ENCODE measurements at regions not wholly inside any gene's neighbourhood (a gene's known extent, or its start where the extent isn't known, plus 50 kb on each side); places are given as distances from the start of the nearest gene placed in this dataset.

DNA sequence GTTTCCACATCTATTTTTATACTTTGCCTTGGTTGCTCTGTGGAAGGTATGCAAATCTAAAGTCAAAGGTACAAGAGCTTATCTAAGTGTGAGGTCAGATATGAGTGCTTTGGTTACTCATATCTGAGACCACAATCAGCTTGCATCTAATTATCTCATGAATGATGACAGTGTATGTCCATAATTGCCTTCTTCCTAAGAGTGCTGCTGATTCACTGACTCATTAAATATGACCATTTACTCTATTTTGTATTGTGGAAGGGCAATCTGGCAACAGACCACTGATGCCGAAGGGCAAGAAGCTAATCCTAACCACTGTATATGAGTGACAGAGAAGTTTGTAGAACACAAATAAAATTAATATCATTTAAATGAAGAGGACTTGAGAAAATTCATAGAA is 1190.2 kb upstream of the AGA start:
- no peaks in the 10 kb centered on the region for H3K36me3 Mint-ChIP-seq (ENCODE audit: low read depth)
- no peaks in the 10 kb centered on the region for H3K27me3 Mint-ChIP-seq
- no peaks in the 10 kb centered on the region for H3K4me1 Mint-ChIP-seq
- peaks cover 3% of the 10 kb centered on the region for H3K9me3 Mint-ChIP-seq
- no peak overlapping the region for H3K4me3 Mint-ChIP-seq
- H3K27ac Mint-ChIP-seq: no peak overlapping the region
- no peak for ATAC-seq (replicated peaks)

DNA sequence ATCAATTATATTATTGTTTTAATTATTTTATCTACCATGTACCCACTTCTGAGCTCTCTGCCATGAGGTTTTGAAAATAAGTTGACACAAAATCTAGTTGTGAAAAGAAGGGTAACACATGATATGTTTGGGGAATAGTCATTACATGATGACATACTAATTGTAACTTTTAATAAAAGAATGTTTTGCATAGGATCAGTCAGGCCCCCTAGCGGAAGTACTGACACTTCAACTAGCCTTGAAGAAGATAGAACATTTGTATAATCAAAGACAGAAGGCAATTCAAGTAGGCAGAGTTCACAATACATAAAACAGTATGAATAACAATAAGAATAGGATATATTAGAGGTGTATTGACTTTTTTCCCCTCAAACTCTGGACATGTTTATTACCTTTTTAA is 1191.0 kb upstream of the AGA start:
- H3K9me3 Mint-ChIP-seq: peaks cover 6% of the 10 kb centered on the region
- H3K36me3 Mint-ChIP-seq (ENCODE audit: low read depth): no peaks in the 10 kb centered on the region
- H3K27me3 Mint-ChIP-seq: no peaks in the 10 kb centered on the region
- ATAC-seq (replicated peaks): no peak
- H3K4me1 Mint-ChIP-seq: no peaks in the 10 kb centered on the region
- no peak overlapping the region for H3K4me3 Mint-ChIP-seq
- no peak overlapping the region for H3K27ac Mint-ChIP-seq

DNA sequence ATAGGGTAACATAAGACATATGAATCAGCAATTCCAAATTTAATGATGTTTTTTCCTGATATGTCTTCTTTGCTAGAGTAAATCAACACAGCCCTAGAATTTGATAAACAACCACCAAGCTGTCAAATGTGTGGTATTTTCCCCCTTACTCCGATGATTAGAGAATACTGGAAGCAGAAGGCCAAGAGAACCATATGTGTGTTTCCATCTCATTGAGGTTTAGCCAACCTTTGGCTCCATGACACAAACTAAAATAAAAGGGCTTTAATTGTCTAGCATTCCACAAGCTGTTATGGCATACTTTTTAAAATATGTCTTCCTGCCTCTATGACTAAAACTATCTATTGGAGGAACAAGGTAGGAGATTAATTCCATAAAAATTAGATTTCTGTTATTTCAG is 1222.4 kb upstream of the AGA start:
- Mint-ChIP-seq H3K36me3 (ENCODE audit: low read depth) (no peaks in the 10 kb centered on the region), H3K9me3 (peaks cover 7% of the 10 kb centered on the region), H3K4me1 (no peaks in the 10 kb centered on the region), H3K27me3 (no peaks in the 10 kb centered on the region), H3K27ac (no peak overlapping the region), H3K4me3 (no peak overlapping the region)
- no peak for ATAC-seq (replicated peaks)

DNA sequence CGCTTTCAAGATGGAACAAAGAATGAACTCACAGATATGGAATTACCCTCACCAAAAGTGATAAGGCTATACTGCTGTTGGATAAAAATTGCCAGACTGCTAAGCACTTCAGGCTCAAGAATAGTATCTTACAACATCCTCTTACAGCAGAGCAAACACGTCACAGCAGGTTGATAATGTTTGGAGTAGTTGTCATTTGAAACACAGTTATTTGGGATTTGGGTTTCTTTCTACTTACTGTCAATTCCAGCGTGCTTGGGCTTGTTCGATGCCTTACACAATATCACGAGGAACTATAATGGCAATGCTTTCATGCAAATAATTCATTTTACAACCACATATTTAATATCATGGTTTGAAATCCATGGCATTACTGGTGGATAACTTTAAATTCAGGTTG is 1223.7 kb upstream of the AGA start:
- ATAC-seq (replicated peaks): no peak
- Mint-ChIP-seq H3K27me3 (no peaks in the 10 kb centered on the region), H3K27ac (no peak overlapping the region), H3K4me3 (no peak overlapping the region), H3K4me1 (no peaks in the 10 kb centered on the region), H3K9me3 (peaks cover 11% of the 10 kb centered on the region), H3K36me3 (ENCODE audit: low read depth) (no peaks in the 10 kb centered on the region)

DNA sequence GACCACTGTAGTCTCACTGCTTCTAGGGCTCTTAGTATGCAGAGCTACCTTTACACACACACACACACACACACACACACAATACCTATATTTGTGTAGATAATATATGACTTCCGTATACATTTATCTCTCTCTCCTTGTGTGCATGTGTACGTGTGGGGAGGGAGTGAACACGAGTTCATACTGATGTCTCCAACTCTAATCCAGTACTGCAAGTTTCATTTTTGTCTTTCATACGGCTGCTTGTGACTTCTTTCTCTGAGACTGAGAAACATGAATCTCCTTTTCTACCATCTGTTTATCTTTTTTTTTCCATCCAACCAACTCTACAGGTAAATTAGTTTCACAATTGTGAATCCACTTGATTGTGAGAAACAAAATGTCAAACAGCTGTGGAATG is 1229.5 kb upstream of the AGA start:
- Mint-ChIP-seq H3K4me3 (no peak overlapping the region), H3K27me3 (no peaks in the 10 kb centered on the region), H3K4me1 (no peaks in the 10 kb centered on the region), H3K27ac (no peak overlapping the region), H3K9me3 (peaks cover 7% of the 10 kb centered on the region), H3K36me3 (ENCODE audit: low read depth) (no peaks in the 10 kb centered on the region)
- no peak for ATAC-seq (replicated peaks)

DNA sequence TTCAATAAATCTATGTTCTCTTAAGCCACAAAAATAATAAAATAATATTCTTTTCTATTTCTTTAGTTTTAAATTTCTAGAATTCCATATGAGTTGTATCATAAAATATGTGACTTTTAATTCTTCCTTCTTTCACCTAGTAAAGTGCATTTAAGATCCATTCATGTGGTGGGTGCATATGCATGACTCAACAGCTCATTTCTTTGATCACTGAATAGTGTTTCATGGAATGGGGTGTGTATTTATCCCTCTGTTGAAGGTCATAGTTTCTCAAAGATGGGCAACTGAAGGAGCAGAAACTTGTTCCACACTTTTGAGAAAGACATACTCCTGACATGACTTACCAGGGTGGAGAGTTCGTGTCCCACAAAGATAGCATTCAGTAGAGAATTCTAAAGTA is 1230.3 kb upstream of the AGA start:
- ATAC-seq (replicated peaks): no peak
- Mint-ChIP-seq H3K27me3 (no peaks in the 10 kb centered on the region), H3K9me3 (peaks cover 7% of the 10 kb centered on the region), H3K27ac (no peak overlapping the region), H3K4me1 (no peaks in the 10 kb centered on the region), H3K36me3 (ENCODE audit: low read depth) (no peaks in the 10 kb centered on the region), H3K4me3 (no peak overlapping the region)

DNA sequence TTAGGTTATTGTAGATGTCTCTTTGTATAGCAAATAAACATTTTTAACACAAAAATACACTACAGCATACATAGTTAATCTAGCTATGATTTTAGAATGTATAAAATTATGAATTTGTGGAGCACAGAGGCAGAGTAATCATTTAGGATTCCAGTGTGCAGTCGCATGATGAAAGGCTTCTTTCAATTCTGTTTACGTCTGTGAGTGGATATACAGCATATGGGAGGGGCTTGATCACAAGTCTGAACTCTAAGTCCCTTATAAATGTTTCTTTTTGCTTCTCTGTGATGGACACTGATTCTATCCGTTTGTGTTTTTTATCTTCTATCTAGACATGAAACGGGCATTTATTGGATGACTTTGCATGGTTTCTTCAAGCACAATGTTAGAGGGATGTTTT is 1239.6 kb upstream of the AGA start:
- Mint-ChIP-seq H3K36me3 (ENCODE audit: low read depth) (no peaks in the 10 kb centered on the region), H3K27ac (no peak overlapping the region), H3K9me3 (peaks cover 10% of the 10 kb centered on the region)

DNA sequence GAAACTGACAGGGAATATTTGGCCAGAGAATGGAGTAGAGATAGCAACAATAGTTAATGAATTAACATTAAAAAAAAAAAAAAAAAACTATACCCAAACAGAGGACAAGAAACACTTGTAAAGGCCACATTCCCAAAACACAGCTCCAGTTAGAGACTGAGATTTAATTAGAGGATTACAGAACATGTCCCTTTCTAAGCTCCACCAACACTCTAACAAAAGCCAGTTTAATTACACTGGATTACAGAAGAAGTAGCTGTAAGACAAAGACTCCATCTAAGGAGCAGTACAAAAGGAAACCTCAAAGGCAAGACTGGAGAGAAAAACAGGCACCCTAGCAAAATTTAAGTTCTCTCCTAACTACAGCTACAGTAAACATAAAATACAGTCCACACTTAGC is 1247.7 kb upstream of the AGA start:
- H3K4me1 Mint-ChIP-seq: no peaks in the 10 kb centered on the region
- ATAC-seq (replicated peaks): no peak
- no peaks in the 10 kb centered on the region for H3K36me3 Mint-ChIP-seq (ENCODE audit: low read depth)
- H3K27ac Mint-ChIP-seq: no peak overlapping the region
- H3K4me3 Mint-ChIP-seq: no peak overlapping the region
- H3K27me3 Mint-ChIP-seq: no peaks in the 10 kb centered on the region
- H3K9me3 Mint-ChIP-seq: peaks cover 16% of the 10 kb centered on the region

More for the DNA sequence above, 1239.6 kb upstream of the AGA start:
- Mint-ChIP-seq H3K27me3 (no peaks in the 10 kb centered on the region), H3K4me1 (no peaks in the 10 kb centered on the region), H3K4me3 (no peak overlapping the region)
- ATAC-seq (replicated peaks): no peak

DNA sequence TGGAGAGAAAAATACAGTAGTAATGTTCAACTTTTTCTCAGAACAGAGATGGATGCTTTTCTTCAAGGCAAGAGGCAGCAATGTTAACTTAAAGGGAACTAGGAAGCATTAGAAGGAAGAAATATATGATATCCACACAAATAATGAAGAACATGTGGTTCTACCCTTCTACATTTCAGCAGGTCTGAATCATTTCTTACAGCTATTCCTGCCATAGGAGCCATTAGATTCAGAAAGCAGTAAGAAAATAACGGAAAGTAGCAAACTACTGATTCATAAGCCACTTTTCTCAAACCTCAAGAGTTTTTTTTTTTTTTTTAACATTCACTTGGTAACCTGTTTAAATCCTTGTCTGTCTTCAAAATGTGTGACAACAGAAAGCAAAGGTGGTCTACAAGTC is 1251.6 kb upstream of the AGA start:
- no peak overlapping the region for H3K4me3 Mint-ChIP-seq
- no peaks in the 10 kb centered on the region for H3K27me3 Mint-ChIP-seq
- no peak overlapping the region for H3K27ac Mint-ChIP-seq
- H3K36me3 Mint-ChIP-seq (ENCODE audit: low read depth): no peaks in the 10 kb centered on the region
- no peaks in the 10 kb centered on the region for H3K4me1 Mint-ChIP-seq
- peaks cover 11% of the 10 kb centered on the region for H3K9me3 Mint-ChIP-seq
- no peak for ATAC-seq (replicated peaks)

DNA sequence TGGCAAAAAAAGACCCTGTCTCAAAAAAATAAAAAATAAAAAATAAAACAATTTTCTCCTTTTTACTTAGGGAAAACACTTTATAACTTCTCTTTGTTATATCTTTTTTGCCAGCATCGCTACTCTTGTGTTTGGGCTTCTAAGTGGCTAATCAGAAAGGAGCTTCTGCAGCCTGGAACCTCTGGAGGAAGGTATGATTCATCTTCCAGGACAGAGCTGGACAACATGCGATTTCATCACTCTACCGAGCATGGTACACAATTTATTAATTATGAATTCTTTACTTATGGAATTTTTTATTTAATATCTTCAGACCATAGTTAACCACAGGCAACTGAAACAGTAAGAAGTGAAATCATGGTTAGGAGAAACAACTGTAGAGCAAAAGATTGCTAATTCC is 1254.3 kb upstream of the AGA start:
- H3K36me3 Mint-ChIP-seq (ENCODE audit: low read depth): no peaks in the 10 kb centered on the region
- H3K27ac Mint-ChIP-seq: no peak overlapping the region
- ATAC-seq (replicated peaks): no peak
- H3K4me1 Mint-ChIP-seq: no peaks in the 10 kb centered on the region
- H3K9me3 Mint-ChIP-seq: peaks cover 4% of the 10 kb centered on the region
- no peaks in the 10 kb centered on the region for H3K27me3 Mint-ChIP-seq
- no peak overlapping the region for H3K4me3 Mint-ChIP-seq

DNA sequence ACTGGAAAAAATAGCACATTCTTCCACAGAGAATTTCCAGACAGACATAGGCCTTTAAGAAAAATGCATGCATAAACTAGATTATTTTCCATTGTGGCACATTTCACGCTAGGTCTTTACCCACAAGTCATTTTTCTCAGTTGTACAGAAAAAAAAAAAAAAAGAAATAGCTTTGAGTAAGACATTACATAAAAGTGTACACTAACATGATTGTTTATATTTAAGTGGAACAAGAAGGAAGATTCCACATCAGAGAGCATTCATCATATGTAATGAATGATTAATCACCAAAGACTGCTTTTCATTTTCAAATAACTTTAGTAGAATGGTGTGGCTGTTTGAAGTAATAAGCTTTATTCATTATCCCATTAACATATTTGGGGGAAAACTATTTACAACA is 1270.2 kb upstream of the AGA start:
- Mint-ChIP-seq H3K27me3 (no peaks in the 10 kb centered on the region), H3K36me3 (ENCODE audit: low read depth) (no peaks in the 10 kb centered on the region), H3K27ac (no peak overlapping the region), H3K4me3 (no peak overlapping the region), H3K4me1 (no peaks in the 10 kb centered on the region), H3K9me3 (no peaks in the 10 kb centered on the region)
- no peak for ATAC-seq (replicated peaks)

DNA sequence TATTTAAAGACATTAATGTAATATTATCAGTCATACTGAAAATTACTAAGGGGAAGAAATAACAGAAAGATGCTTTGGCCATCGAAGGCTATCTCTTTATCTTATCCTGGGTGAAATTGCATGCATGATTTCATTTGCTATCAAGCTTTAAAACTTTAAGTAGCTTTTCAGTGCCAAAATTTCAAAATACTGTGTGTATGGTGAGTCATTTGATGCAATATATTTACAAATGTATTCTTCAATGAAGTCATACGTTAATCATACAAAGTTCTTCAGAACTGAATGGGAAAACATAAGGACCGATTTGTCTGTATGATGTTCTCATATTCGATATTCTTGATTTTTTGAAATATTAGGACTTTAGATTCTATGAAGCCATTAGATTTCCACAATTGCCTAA is 1295.8 kb upstream of the AGA start:
- H3K36me3 Mint-ChIP-seq (ENCODE audit: low read depth): no peaks in the 10 kb centered on the region
- H3K4me1 Mint-ChIP-seq: no peaks in the 10 kb centered on the region

DNA sequence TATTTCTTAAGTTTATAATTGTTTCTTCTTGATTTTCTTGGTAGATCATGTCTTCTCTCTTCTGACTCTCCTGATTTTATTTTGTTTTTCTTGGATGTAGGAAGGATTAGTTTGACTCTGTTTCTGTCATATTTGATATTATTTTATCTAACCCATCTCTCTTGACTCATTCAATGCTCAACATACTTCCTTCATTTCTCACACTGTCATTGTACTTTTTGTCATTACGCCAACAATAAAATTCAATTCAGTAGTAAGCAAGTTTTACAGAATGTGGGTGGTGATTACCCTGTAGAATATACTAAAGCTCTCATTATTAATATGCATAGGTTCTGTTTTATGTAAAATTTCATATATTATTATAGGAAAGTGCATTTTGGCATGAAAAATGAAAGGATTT is 1303.0 kb upstream of the AGA start:
- H3K9me3 Mint-ChIP-seq: peaks cover 17% of the 10 kb centered on the region
- H3K36me3 Mint-ChIP-seq (ENCODE audit: low read depth): no peaks in the 10 kb centered on the region
- H3K4me3 Mint-ChIP-seq: no peak overlapping the region
- H3K4me1 Mint-ChIP-seq: no peaks in the 10 kb centered on the region
- no peak overlapping the region for H3K27ac Mint-ChIP-seq
- no peaks in the 10 kb centered on the region for H3K27me3 Mint-ChIP-seq
- ATAC-seq (replicated peaks): no peak

More for the DNA sequence above, 1295.8 kb upstream of the AGA start:
- Mint-ChIP-seq H3K27me3 (no peaks in the 10 kb centered on the region), H3K27ac (no peak overlapping the region), H3K4me3 (no peak overlapping the region), H3K9me3 (peaks cover 1% of the 10 kb centered on the region)
- no peak for ATAC-seq (replicated peaks)

DNA sequence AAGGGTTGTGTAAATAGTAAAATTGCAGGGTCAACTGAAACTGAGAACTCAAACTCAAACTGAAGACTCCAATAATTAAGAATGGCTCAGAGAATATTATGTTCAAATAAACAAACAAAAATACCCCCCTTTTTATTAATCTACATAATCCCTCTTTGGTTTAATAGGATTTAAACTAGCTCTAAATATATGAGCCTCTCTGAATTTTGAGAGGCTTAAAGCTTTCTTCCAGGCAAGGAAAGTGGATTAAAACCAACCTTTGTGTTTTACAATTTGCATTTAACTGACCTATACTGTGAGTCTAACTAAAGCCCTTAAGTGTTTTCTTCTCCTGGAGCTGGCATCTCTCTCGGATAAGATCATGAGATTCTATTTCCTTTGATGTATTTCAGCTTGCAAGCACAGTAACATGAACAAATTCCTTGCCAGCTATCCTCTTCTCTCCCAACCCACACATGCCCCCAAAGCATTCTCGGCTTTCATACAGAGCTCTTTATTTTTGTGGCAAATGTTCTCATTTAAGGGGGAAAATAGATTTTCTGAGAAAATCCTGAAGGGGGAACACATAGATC is 1310.8 kb upstream of the AGA start:
- no peaks in the 10 kb centered on the region for H3K27me3 Mint-ChIP-seq
- no peak overlapping the region for H3K4me3 Mint-ChIP-seq
- H3K36me3 Mint-ChIP-seq (ENCODE audit: low read depth): no peaks in the 10 kb centered on the region
- no peaks in the 10 kb centered on the region for H3K9me3 Mint-ChIP-seq
- no peak overlapping the region for H3K27ac Mint-ChIP-seq
- no peaks in the 10 kb centered on the region for H3K4me1 Mint-ChIP-seq
- ATAC-seq (replicated peaks): no peak

DNA sequence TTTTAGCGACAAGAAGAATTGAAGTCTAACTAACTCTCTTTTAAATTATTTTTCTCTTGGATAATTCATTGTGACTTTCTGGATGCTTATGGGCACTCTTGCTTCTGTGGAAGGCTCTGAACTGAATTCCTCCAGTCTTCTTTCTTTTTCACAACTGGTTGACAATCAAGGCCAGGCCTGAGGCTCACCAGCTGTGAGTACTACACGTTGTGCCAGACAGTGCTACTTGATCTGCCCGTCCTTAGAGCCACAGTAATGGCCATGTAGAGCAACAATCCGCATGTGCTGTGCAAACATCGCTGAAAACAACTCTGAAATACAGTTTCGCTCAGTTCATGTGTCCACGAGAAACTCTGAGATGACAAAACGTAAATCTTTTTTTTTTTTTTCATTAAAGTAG is 1336.3 kb upstream of the AGA start:
- H3K4me3 Mint-ChIP-seq: no peak overlapping the region
- H3K4me1 Mint-ChIP-seq: no peaks in the 10 kb centered on the region
- peaks cover 6% of the 10 kb centered on the region for H3K9me3 Mint-ChIP-seq
- H3K27ac Mint-ChIP-seq: no peak overlapping the region
- no peak for ATAC-seq (replicated peaks)
- H3K27me3 Mint-ChIP-seq: no peaks in the 10 kb centered on the region
- no peaks in the 10 kb centered on the region for H3K36me3 Mint-ChIP-seq (ENCODE audit: low read depth)

DNA sequence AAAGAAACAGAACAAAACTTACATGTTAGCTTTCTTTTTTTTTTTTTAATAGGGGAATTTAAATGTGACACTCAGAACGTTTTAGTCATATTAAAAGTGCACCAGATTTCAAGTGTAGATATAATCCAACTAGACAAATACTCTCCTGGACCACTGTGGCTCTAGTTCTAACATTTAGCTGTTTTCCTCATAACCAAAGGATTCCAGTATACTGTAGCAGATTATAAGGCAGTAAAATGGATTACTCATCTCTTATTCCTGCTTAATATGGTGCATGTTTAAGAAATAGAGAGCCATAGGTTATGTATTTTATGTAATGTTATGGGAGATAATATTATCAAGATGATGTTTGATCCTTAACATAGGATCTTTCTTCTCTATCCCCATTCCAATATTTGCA is 1339.5 kb upstream of the AGA start:
- no peak for ATAC-seq (replicated peaks)
- Mint-ChIP-seq H3K36me3 (ENCODE audit: low read depth) (no peaks in the 10 kb centered on the region), H3K4me3 (no peak overlapping the region), H3K27me3 (no peaks in the 10 kb centered on the region), H3K9me3 (peaks cover 22% of the 10 kb centered on the region), H3K27ac (no peak overlapping the region), H3K4me1 (no peaks in the 10 kb centered on the region)
